HG03025 (cell line): ENCODE measurements at regions not wholly inside any gene's neighbourhood (a gene's known extent, or its start where the extent isn't known, plus 50 kb on each side); places are given as distances from the start of the nearest gene placed in this dataset.
A peak's percentile ranks its signal among the peaks of the same experiment; 100 is the strongest.

Source experiments
- ATAC-seq: cut with Tn5 transposase; IDR thresholded peaks from one replicate; pipeline ENCODE4 v1.9.1; 2021; ENCODE audit warnings: mild to moderate bottlenecking, moderate library complexity; ENCODE audit not compliant: unreplicated experiment, low FRiP score

GRCh38 chr4:137648531-137648930 lies 116.2 kb upstream of the PCDH18 start:
- ATAC-seq: no peak

DNA sequence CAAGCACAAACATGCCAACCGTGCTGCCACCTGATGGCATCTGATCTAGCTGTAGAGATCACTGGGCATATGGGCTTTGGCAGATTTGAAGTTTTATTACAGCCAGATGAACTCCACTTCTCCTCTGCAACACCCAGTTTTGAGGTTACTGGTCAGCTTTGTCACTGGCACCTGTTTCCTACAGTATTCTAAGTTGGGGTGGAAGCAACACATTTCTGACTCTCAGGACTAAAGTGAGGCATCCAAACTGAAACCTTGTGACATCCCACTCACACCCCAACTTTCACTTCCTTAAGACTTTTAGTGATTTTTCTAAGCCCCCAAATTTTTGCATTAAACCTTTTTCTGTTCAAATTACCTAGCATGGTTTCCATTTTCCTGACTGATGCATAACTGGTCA lies 115.1 kb upstream of the PCDH18 start:
- ATAC-seq: peak; percentile 93

DNA sequence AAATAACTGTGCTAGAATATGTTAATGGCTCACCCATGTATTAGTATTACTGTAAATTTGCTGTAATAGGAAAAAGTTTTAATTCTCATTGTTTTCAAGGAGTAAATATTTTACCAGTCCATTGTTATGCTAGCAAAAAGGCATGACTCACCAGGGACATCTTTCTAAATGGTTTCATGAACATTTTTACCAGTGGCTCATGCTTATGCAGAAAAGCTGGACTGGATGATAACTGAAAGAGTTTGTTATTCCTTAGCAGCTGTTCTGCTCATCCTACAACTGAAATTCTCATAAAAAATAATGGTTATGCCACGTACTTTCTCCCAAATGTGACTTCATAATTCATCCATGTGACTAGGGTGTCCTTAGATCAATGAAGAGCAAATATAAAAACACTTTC lies 111.9 kb upstream of the PCDH18 start:
- no peak for ATAC-seq

DNA sequence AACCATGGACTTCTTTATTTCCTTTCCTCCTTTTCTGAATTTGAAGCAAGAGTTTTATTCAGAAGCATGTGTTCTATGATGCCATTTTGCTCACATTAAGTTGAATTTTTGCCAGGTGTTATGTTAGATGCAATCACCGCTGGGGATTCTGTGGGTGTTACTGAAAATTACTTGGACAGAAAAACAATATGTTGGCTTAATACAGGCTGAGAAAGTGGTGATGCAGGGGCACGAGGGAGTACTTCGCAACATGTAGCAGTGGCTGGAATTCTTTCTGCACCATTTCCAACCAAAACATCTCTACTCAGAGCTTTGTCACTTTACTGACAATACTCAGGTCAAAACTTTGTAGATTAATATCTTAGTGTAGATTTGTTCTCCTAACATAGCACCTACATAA lies 109.2 kb upstream of the PCDH18 start:
- ATAC-seq: no peak

GRCh38 chr4:137640838-137641158 lies 108.5 kb upstream of the PCDH18 start:
- ATAC-seq: no peak

DNA sequence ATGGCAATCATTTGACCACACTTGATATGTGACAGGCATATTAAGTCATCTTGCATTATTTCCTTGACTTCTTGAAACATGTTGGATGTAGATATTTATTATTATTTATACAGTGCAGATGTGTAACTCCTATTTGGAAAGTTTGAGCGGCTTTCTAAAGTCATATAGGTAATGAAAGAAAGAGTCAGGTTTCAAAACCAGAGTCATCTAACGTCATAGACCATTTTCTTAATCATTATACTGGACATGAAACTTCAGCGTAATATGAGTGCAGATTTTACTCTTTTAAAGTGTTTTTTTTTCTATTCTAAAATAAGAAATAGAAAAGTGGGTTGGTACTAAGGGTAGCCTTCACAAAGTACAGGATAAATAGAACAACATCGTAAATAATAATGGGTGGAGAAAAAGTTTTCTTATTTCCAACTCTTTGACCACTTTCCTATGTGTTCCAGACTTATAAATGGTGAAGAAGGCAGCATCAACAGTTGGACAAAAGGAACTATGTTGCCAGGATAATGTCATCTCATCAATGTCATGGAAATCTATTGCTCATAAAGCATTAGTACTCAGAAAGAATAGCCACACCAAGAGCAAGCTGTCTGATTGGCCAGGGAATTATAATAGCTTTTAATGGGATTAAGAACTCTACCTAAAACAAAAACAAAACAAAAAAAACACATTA lies 108.0 kb upstream of the PCDH18 start:
- no peak for ATAC-seq

DNA sequence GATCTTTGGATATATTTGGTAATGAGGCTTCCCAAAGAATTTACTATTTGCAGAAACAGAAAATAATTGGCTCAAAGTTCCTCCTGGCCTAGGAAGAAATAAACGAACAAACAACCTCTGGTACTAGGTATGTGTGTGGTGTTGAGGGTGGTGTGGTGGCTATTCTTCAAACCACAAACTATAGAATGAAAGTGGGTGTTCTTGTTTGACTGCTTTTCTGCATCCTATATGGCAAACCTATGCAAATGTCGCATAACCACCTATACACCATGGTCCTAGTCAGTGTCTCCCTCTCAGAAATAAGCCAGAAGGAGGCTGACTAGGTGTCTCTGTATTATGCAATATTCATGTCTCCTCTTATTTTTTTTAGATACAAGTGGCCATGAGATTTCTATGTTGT lies 106.6 kb upstream of the PCDH18 start:
- ATAC-seq: peak; percentile 87

DNA sequence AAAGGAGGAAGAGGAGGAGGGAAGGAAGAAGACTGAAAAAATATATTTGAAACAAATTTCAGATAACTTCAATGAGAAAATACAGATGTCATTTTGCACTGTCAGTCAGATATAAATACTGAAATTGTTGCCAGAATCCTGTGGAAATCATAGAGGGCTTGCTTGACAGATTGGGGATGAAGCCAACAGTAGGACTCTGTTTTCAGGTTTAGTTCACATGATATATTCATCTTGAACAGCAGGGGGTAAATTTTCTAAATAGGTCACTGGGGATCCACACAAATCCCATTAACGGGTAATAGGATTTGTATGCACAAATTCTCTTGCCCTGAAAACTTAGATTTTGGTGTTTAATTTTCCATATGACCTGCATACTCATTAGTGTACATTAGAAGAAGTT lies 103.3 kb upstream of the PCDH18 start:
- no peak for ATAC-seq

GRCh38 chr4:137635108-137635507 lies 102.8 kb upstream of the PCDH18 start:
- ATAC-seq: no peak

- no peak for ATAC-seq
These were observed 100.5 kb upstream of the PCDH18 start for GRCh38 chr4:137632842-137633241.

DNA sequence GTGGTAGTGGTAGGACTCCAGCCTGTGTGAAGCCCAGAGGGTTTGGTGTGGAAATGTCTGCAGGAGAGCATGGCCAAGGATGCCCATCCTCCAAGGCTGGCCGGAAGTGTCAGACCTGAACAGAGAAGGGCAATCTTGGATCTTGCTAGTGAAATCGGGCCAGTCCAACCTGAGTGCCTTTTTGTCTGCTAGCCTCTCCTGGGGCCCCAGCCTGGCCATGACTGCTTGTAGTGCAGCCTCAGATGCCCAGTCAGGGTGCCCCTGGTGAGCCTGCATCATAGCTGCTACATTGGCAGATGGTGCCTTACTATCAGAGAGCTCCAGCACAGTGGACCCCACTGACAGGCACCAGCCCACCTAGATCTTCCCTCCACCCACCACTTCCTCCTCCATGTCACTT lies 99.3 kb upstream of the PCDH18 start:
- ATAC-seq: no peak

DNA sequence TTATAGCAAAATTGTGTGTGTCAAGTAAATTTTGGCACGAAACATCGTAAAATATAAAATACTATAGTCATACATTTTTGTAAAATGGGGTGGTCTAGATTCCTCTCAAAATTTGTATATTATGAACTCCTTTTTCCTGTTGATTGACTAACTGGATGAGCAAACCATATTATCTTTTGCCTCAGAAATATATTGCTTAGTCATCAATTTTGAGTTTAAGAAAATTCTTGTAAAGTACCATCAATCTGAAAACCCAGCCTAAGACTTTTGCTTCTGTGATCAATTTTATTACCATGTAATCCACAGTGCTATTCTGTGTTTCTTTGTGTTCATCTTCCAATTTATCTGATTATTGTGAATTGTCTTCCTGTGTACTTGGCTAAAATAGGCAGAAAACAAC lies 98.0 kb upstream of the PCDH18 start:
- ATAC-seq: no peak

DNA sequence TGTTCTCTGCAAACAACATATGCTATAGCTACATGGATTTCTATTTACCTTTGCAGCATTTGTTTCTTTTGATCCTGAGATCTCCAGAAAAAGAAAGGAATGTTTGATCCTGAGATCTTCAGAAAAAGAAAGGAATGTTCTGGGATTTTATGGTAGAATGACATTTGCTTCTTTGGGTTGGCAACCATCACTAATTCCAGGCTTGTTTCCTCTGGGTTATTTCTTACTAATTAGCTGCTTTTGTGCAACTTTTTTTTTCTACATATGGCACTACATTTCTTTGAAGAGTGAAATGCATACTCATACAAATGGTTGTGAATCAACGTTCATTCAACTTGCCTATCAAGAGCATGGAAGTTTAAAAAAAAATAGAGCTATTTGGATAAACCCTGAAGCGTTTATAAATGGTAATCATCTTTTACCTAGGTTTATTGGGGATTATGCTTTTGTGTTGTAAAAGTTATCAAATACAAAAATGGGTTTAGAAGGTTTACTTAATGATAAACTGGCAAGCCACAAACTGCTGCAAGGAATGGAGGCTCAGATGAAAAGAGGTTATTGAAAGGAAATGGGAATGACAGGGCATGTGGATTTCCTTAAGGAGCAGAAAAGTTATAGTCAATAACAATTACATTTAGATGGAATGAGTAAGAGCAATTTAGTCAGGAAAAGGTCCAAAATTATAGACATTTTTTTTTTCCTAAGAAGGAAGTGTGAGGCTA lies 95.6 kb upstream of the PCDH18 start:
- no peak for ATAC-seq

- no peak for ATAC-seq
These were observed 94.8 kb upstream of the PCDH18 start for GRCh38 chr4:137626942-137627738.

- ATAC-seq: no peak
These were observed 90.7 kb upstream of the PCDH18 start for GRCh38 chr4:137623013-137623412.

DNA sequence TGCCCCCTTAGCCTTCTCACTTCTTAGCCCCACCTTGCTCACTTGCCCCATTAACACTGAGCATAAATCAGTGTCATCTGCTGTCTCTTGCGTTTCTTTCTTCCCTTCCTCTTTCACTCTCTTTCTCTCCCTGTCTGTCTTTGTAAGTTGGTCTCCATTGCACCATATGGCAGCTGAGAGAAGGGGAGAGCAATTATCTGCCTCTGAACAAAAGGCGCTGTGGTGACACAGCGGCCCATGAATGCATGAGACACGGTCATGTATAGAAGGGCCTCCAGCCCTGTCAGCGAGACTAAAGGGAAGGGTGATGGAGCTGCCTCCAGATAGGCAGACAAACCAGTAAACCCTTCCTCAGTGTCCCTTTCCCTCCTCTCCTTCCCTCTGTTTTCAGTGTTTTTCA lies 88.8 kb upstream of the PCDH18 start:
- ATAC-seq: no peak

GRCh38 chr4:137614491-137614890 lies 82.2 kb upstream of the PCDH18 start:
- ATAC-seq: no peak

DNA sequence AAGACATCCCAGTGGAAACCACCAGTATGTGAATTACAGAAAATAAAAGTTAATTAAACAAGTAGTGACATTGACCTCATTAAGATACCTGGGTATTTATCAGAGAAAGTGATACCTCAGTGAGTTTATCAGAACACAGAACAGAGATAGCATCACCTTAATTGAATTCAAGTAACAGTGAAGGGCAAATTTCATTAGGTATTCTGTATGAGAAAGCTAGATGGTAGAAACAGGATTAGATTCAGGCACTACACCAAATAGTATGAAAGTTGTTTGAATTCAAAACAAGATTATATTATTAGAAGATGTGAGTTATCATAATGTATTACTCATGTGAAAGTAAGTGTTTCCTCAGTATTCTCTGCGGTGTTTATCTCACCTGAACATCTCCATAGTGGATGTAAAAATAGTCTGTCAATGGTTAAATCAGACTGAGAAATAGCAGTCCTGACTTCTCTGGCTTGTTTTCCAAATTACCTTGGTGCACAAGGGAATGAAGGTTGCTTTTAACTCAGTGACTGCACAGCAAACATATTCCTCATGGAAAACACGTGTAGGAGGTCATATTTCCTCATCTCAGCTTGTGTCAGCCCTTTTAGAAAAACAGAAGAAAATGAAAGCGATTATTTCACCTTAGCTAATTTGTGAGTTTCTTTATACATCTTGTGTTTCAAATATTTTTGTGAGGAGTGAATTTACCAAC lies 79.9 kb upstream of the PCDH18 start:
- no peak for ATAC-seq

- ATAC-seq: no peak
These were observed 78.7 kb upstream of the PCDH18 start for GRCh38 chr4:137610960-137611359.

- no peak for ATAC-seq
These were observed 77.6 kb upstream of the PCDH18 start for GRCh38 chr4:137609718-137610430.
